Fibroblast of peridontal ligament (primary cell): ENCODE measurements at regions not wholly inside any gene's neighbourhood (a gene's known extent, or its start where the extent isn't known, plus 50 kb on each side); places are given as distances from the start of the nearest gene placed in this dataset.

Experiments
- DNase-seq: peaks from one replicate; pipeline ENCODE4 v3.0.0-alpha.2; 2010; ENCODE audit errors: extremely low read depth

GRCh38 chr6:1551249-1551648 lies 58.5 kb upstream of the FOXC1 start:
- no peak for DNase-seq

- peak; percentile 39 for DNase-seq
Observed at GRCh38 chr6:1552296-1552761, 57.4 kb upstream of the FOXC1 start.

GRCh38 chr6:1553562-1554083 lies 56.1 kb upstream of the FOXC1 start:
- no peak for DNase-seq

- DNase-seq, result no peak
Observed at GRCh38 chr6:1554141-1554475, 55.6 kb upstream of the FOXC1 start.

- peak; percentile 70 for DNase-seq
Observed at GRCh38 chr6:1554476-1555310, 55.0 kb upstream of the FOXC1 start.

GRCh38 chr6:1558388-1558787 lies 51.3 kb upstream of the FOXC1 start:
- DNase-seq, result no peak
